Hepatocyte (in vitro differentiated cells): ENCODE measurements at regions not wholly inside any gene's neighbourhood (a gene's known extent, or its start where the extent isn't known, plus 50 kb on each side); places are given as distances from the start of the nearest gene placed in this dataset.

Source experiments
- DNase-seq: peaks from one replicate; pipeline ENCODE4 v3.0.0-alpha.2; 2016; ENCODE audit warnings: low spot score
- H2AFZ ChIP-seq: fragments of 200-600 bp; sonication (generic); 2 replicates; pipeline ENCODE4 v1.6.0; 2016; ENCODE audit warnings: antibody characterized with exemption, mild to moderate bottlenecking
- H3K27ac ChIP-seq: fragments of 200-600 bp; sonication (generic); 2 replicates; pipeline ENCODE4 v1.5.1; 2016; ENCODE audit warnings: mild to moderate bottlenecking
- H3K27me3 ChIP-seq: fragments of 200-600 bp; sonication (generic); 2 replicates; pipeline ENCODE4 v1.6.1; 2016
- H3K36me3 ChIP-seq: fragments of 200-600 bp; sonication (generic); replicated peaks from 2 replicates; pipeline ENCODE4 v1.5.1; 2016; ENCODE audit warnings: low read depth; ENCODE audit not compliant: insufficient read depth
- H3K4me1 ChIP-seq: fragments of 200-600 bp; sonication (generic); 2 replicates; pipeline ENCODE4 v1.5.1; 2016; ENCODE audit warnings: mild to moderate bottlenecking, moderate library complexity; ENCODE audit not compliant: insufficient read depth
- H3K4me2 ChIP-seq: fragments of 200-600 bp; sonication (generic); 2 replicates; pipeline ENCODE4 v1.6.0; 2016
- H3K4me3 ChIP-seq: fragments of 200-600 bp; sonication (generic); 2 replicates; pipeline ENCODE4 v1.5.1; 2016; ENCODE audit warnings: mild to moderate bottlenecking
- H3K79me2 ChIP-seq: fragments of 200-600 bp; sonication (generic); 2 replicates; pipeline ENCODE4 v1.6.0; 2017; ENCODE audit warnings: mild to moderate bottlenecking
- H3K9me2 ChIP-seq: fragments of 200-600 bp; sonication (generic); replicated peaks from 2 replicates; pipeline ENCODE4 v1.6.0; 2017; ENCODE audit warnings: mild to moderate bottlenecking; ENCODE audit not compliant: insufficient read depth
- H3K9me3 ChIP-seq: fragments of 200-600 bp; sonication (generic); 2 replicates; pipeline ENCODE4 v1.5.1; 2016; ENCODE audit warnings: low read depth, mild to moderate bottlenecking
- H4K20me1 ChIP-seq: fragments of 200-600 bp; sonication (generic); 2 replicates; pipeline ENCODE4 v1.6.0; 2016; ENCODE audit warnings: mild to moderate bottlenecking; ENCODE audit not compliant: insufficient read depth, poor library complexity, severe bottlenecking
- EZH2 ChIP-seq: fragments of 200-600 bp; sonication (generic); IDR thresholded peaks from 2 replicates; pipeline ENCODE4 v1.6.1; 2016; ENCODE audit warnings: antibody characterized with exemption, mild to moderate bottlenecking, borderline replicate concordance
- EZH2phosphoT487 ChIP-seq: fragments of 200-600 bp; sonication (generic); IDR thresholded peaks from one replicate; pipeline ENCODE4 v1.6.1; 2018; ENCODE audit warnings: antibody characterized with exemption, mild to moderate bottlenecking, low read depth, moderate library complexity; ENCODE audit not compliant: unreplicated experiment, severe bottlenecking
- WGBS: methylation state at CpG from one replicate; pipeline ENCODE4 v1.1.6; 2016; ENCODE audit warnings: low lambda C conversion rate; ENCODE audit errors: missing lambda C conversion rate; 5-methylcytosine and 5-hydroxymethylcytosine counted together
- TF ChIP-seq, protein P1 (sequence below): fragments of 200-600 bp; sonication (generic); IDR thresholded peaks from 2 replicates; pipeline ENCODE4 v1.5.1; 2016; ENCODE audit warnings: antibody characterized with exemption, mild to moderate bottlenecking; ENCODE audit not compliant: poor library complexity

DNA sequence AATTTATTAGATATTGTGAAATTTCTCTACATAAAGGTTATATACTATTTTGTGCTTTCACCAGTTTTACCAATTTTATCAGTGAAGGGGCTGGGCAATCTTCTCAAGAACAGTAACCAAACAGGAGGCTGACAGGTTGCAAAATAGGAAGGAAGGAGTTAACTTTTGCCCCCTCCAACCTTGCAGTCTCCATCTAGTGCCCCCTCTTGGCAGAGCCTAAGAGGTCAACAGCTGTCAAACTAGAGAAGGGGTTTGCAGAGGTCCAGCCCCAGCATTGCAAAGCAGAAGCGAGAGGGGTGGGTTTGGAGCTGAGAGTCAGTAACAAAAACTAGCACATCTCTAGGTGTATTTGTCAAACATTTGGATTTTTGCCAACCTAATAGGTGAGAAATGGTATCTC lies 391.0 kb downstream of the CDC5L start:
- no peaks in the 10 kb centered on the region for H3K79me2 ChIP-seq
- DNase-seq, result no peak
- TF ChIP-seq, protein P1, sequence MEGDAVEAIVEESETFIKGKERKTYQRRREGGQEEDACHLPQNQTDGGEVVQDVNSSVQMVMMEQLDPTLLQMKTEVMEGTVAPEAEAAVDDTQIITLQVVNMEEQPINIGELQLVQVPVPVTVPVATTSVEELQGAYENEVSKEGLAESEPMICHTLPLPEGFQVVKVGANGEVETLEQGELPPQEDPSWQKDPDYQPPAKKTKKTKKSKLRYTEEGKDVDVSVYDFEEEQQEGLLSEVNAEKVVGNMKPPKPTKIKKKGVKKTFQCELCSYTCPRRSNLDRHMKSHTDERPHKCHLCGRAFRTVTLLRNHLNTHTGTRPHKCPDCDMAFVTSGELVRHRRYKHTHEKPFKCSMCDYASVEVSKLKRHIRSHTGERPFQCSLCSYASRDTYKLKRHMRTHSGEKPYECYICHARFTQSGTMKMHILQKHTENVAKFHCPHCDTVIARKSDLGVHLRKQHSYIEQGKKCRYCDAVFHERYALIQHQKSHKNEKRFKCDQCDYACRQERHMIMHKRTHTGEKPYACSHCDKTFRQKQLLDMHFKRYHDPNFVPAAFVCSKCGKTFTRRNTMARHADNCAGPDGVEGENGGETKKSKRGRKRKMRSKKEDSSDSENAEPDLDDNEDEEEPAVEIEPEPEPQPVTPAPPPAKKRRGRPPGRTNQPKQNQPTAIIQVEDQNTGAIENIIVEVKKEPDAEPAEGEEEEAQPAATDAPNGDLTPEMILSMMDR, result no peak
- TF ChIP-seq EZH2phosphoT487 (no peak), EZH2 (no peak)
- no peak overlapping the region for H3K27ac ChIP-seq
- WGBS, result 92% methylated on average over 1 of the region's 1 CpG
- no peak overlapping the region for H3K4me3 ChIP-seq
- H3K9me3 ChIP-seq, result no peaks in the 10 kb centered on the region
- H3K4me2 ChIP-seq, result no peak overlapping the region
- no peaks in the 10 kb centered on the region for H3K36me3 ChIP-seq
- no peak overlapping the region for H2AFZ ChIP-seq
- H4K20me1 ChIP-seq, result no peaks in the 10 kb centered on the region
- no peaks in the 10 kb centered on the region for H3K4me1 ChIP-seq
- H3K9me2 ChIP-seq, result no peaks in the 10 kb centered on the region
- no peaks in the 10 kb centered on the region for H3K27me3 ChIP-seq
